Endothelial cell of umbilical vein (primary cell): ENCODE measurements at regions not wholly inside any gene's neighbourhood (a gene's known extent, or its start where the extent isn't known, plus 50 kb on each side); places are given as distances from the start of the nearest gene placed in this dataset.

ENCODE experiments used
- POLR2A ChIP-seq: IDR thresholded peaks from 2 replicates; pipeline ENCODE4 v1.6.1; 2012; ENCODE audit warnings: low read depth, mild to moderate bottlenecking, control low read depth, low read length
- TF ChIP-seq, protein P1 (sequence below), 2 donors: IDR thresholded peaks; 1 replicate in 1 of 2; 2 replicates in 1 of 2; pipeline ENCODE4 v1.5.1; 2011; ENCODE audit warnings: low read length in 2 of 2, mild to moderate bottlenecking in 2 of 2, moderate library complexity in 2 of 2, control low read depth in 1 of 2, inconsistent platforms in 1 of 2, low read depth in 1 of 2; ENCODE audit not compliant: insufficient read depth in 1 of 2; ENCODE audit errors: extremely low read depth in 1 of 2

DNA sequence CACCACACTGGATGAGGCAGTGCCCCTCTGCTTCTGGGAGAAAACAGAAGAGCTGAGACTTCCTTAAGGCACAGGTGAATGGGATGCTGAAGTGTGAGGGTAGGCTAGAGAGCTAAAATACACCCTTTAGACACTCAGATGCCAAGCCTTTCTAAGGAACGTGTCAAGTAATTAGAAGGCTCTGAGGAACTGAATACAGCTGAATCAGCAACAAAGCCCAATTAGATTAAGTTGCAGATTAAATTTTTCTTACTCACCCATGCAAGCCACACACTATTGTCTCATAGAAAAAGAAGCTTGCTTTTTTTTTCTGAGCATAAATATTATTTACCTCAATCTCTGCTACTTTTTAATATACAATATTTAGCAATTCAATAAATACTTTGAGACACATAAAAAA is 354.3 kb upstream of the NRG3 start:
- TF ChIP-seq POLR2A: no peak
- TF ChIP-seq, protein P1, sequence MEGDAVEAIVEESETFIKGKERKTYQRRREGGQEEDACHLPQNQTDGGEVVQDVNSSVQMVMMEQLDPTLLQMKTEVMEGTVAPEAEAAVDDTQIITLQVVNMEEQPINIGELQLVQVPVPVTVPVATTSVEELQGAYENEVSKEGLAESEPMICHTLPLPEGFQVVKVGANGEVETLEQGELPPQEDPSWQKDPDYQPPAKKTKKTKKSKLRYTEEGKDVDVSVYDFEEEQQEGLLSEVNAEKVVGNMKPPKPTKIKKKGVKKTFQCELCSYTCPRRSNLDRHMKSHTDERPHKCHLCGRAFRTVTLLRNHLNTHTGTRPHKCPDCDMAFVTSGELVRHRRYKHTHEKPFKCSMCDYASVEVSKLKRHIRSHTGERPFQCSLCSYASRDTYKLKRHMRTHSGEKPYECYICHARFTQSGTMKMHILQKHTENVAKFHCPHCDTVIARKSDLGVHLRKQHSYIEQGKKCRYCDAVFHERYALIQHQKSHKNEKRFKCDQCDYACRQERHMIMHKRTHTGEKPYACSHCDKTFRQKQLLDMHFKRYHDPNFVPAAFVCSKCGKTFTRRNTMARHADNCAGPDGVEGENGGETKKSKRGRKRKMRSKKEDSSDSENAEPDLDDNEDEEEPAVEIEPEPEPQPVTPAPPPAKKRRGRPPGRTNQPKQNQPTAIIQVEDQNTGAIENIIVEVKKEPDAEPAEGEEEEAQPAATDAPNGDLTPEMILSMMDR (IDR thresholded peaks at IDR 0.05; ENCODE audit: extremely low read depth in 1 of 2, insufficient read depth in 1 of 2, low read depth in 1 of 2, low read length in 2 of 2): no peak
